ENCODE measurements at regions not wholly inside any gene's neighbourhood (a gene's known extent, or its start where the extent isn't known, plus 50 kb on each side); places are given as distances from the start of the nearest gene placed in this dataset.

DNA sequence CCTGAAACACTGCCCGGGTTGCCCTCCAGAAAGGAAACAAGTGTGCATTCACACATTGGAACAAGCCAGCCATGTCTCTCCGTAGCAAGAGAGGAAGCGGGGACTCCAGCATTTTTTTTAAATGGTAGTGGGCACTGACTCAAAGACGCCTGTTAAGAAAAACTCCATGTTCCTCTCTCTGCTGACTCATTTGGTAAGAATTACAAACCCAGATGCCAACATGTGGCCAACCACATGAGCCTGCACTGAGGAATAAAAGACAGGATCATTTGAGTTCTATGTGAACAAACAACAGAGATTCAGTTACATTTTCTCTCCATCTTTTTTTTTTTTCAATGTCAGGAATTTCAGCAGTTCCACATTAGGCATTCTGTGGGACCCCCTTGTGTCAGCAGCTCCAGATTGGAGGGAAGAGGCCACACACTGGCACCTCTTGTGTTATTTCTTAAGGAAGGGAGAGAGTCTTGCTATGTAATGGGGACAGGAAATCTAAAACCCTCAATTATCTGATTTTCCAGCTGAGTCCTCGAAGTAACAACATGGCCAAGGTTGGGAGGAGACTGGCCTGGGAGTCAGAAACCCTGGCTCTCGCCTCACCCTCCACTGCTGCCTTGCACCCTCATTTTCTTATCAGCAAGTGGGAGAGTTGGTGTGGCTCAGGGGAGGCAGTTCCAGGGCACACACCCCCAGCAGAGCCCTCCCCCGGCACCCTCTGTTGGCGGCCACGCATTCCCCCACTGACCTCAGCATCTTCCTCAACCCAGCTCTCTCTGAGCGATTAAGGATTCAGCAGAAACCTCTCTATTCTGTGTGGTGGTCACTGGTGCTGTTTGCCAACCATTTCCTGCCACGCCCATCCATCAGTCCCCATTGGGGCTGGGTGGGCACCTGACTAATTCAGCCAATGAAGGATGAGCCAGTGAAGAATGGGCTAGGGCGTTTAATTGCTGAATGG is 173.0 kb downstream of the FOXL1 start:
- no peak for DNase-seq

DNA sequence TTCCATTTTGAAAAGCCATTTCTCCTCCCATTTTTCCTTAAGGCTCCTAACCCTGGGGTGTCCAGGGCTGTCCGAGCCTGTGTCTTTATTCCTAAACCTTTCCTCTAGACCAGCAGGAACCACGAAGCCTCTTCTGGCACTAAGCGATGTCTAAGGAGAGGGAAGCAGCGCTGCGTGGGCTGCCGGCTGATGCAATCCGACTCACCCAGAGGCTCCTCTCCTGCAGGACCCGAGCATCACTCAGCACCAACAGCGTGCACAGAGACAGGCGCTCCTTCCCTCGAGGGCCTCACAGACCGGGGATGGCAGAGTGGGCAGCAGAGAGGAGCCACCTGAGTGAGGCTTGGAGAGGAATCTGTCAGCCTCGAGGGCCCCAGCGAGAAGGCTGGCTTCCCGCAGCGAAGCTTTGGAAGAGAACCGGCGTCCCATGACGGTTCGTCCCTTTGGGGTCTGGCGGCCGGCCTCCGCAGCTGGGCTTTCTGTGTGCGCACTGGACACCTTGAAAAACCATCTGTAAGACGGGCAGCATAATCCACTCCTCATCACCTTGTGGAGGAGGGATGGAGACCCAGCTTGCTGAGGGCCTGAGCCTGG is 174.3 kb downstream of the FOXL1 start:
- no peak for DNase-seq

- DNase-seq = no peak
These were observed 175.1 kb downstream of the FOXL1 start for GRCh38 chr16:86753399-86753798.

DNA sequence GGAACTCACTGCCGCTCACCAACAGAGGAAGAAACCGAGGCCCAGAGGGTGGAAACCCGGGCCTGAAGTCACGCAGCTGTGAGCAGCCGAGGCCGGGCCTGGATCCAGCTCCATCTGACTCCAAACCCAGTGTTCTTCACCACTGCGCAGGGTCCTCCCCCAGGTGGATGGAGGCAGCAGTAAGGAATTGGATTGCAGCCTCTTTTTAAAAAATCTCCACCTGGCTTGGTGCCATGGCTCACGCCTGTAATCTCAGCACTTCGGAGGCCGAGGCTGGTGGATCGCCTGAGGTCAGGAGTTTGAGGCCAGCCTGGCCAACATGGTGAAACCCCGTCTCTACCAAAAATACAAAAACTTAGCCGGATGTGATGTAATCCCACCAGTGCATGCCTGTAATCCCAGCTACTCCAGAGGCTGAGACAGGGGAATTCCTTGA is 177.2 kb downstream of the FOXL1 start:
- DNase-seq = no peak

- DNase-seq = no peak
These were observed 178.7 kb downstream of the FOXL1 start for GRCh38 chr16:86756882-86757703.

DNA sequence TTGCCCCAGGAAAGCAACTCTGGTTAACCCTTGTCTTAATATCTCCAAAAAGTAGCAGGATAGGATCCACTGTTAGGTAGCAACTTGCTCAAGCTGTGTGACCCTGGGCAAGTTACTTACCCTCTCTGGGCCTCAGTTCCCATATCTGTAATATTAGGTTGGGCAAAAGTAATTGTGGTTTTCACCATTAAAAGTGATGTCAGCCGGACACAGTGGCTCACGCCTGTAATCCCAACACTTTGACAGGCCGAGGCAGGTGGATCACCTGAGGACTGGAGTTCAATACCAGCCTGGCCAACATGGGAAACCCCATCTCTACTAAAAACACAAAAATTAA is 179.3 kb downstream of the FOXL1 start:
- no peak for DNase-seq

DNA sequence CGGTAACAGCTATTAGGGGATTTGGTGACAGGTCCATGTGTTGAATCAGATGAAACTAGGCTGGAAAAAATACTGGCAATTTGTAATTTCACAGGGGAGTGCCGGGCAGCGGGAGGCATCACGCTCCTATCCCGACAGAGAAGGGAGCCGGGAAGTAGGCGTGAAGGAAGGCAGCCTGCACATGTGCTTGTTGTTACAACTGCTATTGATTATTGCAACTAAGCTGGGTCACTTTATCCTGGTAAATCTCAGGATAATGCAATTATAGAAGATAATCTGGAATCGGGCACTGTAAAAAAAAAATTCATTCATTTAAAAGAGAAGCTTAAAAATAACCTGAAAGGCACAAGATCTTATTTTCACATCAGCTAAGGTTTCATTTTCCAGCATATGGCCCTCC is 180.6 kb downstream of the FOXL1 start:
- no peak for DNase-seq

GRCh38 chr16:86761111-86762031 is 183.0 kb downstream of the FOXL1 start:
- DNase-seq = no peak

DNA sequence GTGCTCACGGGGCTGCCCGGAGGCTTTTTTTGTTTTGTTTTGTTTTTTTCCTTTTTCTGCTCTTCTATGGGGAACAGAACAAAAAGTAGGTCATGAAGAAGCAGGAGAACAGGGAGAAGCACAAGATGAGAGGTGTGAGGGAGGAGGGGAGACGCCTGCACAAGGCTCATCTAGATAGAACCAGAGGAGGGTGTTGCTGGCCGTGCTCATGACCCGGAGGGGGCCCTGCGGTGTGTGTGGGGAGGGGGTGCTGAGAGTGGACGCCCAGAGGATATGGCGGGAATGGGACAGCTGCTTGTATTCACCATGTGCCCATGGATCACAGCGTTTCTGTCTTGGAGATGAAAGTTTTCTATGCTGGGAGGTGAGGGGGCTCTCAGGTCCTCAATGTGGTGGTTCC is 183.7 kb downstream of the FOXL1 start:
- DNase-seq = no peak

- DNase-seq = no peak
These were observed 185.5 kb downstream of the FOXL1 start for GRCh38 chr16:86763819-86764218.

DNA sequence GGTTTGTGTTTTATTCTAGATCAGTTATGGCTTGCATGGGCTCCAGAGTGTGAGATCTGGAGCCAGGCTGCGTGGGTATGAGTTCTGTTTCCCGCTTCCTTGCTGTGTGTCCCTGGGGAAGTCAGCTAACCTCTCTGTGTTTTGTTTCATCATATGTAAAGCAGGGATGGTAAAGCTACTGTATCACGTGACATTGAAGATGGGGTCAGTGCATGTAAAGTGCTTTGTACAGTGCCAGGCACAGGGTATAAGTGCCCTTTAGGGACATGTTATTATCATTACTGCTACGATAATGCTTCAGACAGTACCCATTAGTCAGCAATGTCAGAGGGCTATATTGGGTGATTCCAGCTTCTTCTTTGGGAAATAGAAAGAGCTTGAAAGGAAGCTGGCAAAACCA is 186.2 kb downstream of the FOXL1 start:
- DNase-seq = no peak

DNA sequence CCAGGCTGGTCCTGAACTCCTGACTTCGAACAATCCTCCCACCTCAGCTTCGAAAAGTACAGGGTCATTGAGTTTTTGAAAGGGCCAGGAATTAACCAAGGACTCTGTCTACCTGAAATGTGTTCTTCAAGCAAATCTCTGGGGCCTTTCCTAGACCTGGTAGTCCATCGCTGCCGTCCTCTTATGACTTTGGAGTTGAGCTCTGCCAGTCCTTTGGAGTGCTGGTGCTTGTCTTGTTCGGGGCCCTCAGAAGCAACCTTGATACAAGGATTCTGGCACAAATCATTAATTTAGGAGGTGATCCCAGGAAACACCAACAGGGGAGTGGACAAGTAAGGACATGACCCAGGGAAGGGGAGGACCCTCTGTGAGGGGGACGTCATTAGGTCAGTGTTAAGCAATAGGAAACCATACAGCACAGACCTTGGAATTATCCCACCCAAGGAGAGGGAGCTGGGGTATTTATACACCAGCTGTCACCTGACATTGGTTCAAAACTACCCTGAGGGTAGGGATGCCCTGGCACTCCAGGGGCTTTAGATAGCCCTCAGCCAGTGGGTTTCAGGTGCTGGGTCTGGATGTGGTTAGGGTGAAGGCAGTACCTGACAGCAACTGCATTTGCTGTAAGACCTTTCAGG is 187.2 kb downstream of the FOXL1 start:
- no peak for DNase-seq

- no peak for DNase-seq
These were observed 188.4 kb downstream of the FOXL1 start for GRCh38 chr16:86766700-86767099.

GRCh38 chr16:86768228-86768791 is 190.0 kb downstream of the FOXL1 start:
- DNase-seq = no peak

GRCh38 chr16:86768999-86769398 is 190.7 kb downstream of the FOXL1 start:
- DNase-seq = no peak

DNA sequence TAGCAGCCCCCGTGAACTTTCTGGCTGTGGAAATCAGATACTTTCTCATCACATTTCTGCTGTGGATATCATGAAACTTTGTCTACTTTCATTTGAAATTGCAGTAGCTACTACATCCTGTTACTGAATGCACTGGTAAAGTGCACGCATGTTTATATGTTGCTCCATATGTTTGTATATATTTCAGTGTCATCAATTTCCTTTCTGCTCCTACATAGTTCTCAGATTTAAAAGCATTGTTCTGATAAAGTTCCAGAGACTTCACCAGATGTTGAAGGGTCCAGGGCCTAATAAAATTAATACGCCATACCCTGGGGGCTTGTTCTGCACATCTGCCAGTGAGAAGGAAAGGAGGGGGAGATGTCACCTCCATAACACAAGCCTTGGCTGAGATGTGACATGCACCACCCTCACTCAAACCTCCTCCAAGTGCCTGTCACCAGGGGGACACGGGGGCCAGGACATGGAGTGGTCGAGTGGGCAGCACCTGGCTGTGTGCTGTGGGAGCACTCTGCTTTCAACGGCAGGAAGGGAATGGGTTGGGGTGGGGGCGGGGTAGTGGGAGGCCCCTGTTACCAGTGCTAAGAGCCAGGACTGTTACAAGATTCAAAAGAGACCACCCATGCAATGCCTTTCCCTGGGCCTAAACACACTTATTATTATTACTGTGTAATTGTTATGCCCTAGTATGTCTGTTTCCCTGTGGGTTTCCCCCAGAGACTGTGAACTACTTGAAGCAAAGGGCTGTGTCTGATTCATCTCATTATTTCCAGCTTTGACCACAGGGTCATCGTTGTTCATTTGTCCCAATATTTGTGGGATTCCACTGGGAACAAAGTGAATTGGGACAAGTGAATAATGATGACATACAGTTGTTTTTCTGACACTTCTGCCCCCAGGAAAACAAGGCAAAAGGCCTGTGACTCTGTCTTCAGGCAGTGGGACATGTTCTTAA is 193.4 kb downstream of the FOXL1 start:
- no peak for DNase-seq

DNA sequence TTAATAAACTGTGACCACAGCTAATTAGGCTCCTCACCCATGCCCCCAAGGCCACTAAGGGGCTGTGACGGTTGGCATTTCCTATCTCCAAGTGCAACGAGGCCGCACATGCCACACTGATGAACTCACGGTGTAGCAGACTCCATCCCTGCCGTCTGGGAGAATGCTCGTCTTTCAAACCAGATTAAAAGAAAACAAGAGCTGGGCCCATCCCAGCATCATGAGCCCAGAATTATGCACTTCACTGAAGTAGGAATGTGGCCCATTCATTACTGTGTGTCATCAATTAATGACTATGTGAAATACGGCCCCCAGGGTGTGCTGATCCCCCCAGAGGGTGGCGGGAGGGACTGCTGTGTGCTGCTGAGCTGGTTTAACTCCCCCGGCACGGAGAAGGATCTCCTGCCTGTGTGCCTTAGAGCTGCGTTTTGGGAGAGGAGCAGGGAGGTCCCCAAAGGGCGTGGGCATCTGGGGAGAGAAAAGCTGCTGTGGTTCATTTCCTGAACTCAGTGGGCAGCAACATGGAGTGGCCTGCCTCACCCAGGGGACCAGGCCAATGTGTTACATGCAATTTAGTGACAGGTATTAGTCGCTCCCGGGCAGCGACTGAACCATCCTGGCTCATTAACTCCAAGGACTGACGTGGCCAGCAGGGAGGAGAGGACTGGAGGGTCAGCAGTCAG is 194.5 kb downstream of the FOXL1 start:
- no peak for DNase-seq

- no peak for DNase-seq
These were observed 195.0 kb downstream of the FOXL1 start for GRCh38 chr16:86773354-86773715.

DNA sequence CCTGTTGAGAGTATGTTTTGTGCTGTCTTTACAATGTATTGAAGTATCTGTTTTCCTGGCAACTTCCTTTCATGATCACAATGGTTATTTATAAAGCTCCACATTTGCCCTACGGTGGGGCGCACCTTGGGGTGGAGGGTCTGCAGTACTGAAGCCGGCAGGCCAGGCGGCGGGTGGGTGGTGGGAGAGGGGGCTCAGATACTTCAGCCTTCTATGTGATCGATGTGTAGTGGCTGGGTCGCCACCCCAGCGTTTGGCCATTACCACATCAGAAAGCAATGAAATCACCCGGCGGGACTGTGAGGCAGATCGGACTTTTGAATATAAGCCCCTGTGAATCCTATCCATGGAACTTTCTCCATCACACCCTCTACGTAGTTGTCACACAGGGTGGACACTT is 196.6 kb downstream of the FOXL1 start:
- no peak for DNase-seq

- no peak for DNase-seq
These were observed 197.2 kb downstream of the FOXL1 start for GRCh38 chr16:86775511-86775921.

Data from GF-D8 (cell line).